Left renal cortex interstitium (tissue), 4 donors: ENCODE measurements at regions not wholly inside any gene's neighbourhood (a gene's known extent, or its start where the extent isn't known, plus 50 kb on each side); places are given as distances from the start of the nearest gene placed in this dataset.

Experiments used
- DNase-seq, 4 donors: peaks; one replicate each; pipeline ENCODE4 v3.0.0-alpha.2; 2013; ENCODE audit warnings: low read depth in 4 of 4, low spot score in 2 of 4, missing footprints in 1 of 4

- no peak for DNase-seq
Observed at GRCh38 chr10:36638462-36639155, 486.8 kb upstream of the ANKRD30A start.

GRCh38 chr10:36636879-36637278 is 488.5 kb upstream of the ANKRD30A start:
- DNase-seq = no peak

- no peak for DNase-seq
Observed at GRCh38 chr10:36636285-36636839, 489.0 kb upstream of the ANKRD30A start.

- DNase-seq = no peak
Observed at GRCh38 chr10:36634916-36635315, 490.5 kb upstream of the ANKRD30A start.

- no peak for DNase-seq
Observed at GRCh38 chr10:36630267-36630666, 495.1 kb upstream of the ANKRD30A start.

GRCh38 chr10:36629476-36629875 is 495.9 kb upstream of the ANKRD30A start:
- DNase-seq = no peak

GRCh38 chr10:36624551-36625100 is 500.8 kb upstream of the ANKRD30A start:
- peak in 1 of 4 donors; percentile 9 for DNase-seq

GRCh38 chr10:36621346-36621745 is 504.1 kb upstream of the ANKRD30A start:
- no peak for DNase-seq

GRCh38 chr10:36612436-36612835 is 513.0 kb upstream of the ANKRD30A start:
- DNase-seq = no peak

GRCh38 chr10:36608866-36609265 is 516.5 kb upstream of the ANKRD30A start:
- no peak for DNase-seq

- no peak for DNase-seq
Observed at GRCh38 chr10:36608251-36608650, 517.1 kb upstream of the ANKRD30A start.

GRCh38 chr10:36606234-36606839 is 519.1 kb upstream of the ANKRD30A start:
- no peak for DNase-seq

- DNase-seq = no peak
Observed at GRCh38 chr10:36604316-36604715, 521.1 kb upstream of the ANKRD30A start.

GRCh38 chr10:36603688-36604087 is 521.7 kb upstream of the ANKRD30A start:
- DNase-seq = no peak

GRCh38 chr10:36602374-36602773 is 523.0 kb upstream of the ANKRD30A start:
- DNase-seq = no peak

- no peak for DNase-seq
Observed at GRCh38 chr10:36597756-36598320, 527.6 kb upstream of the ANKRD30A start.

GRCh38 chr10:36592964-36593363 is 532.4 kb upstream of the ANKRD30A start:
- DNase-seq = no peak

- no peak for DNase-seq
Observed at GRCh38 chr10:36591436-36591835, 534.0 kb upstream of the ANKRD30A start.

GRCh38 chr10:36583690-36584089 is 541.7 kb upstream of the ANKRD30A start:
- DNase-seq = no peak

- DNase-seq = no peak
Observed at GRCh38 chr10:36581237-36581636, 544.2 kb upstream of the ANKRD30A start.

- DNase-seq = no peak
Observed at GRCh38 chr10:36578306-36578705, 547.1 kb upstream of the ANKRD30A start.

- DNase-seq = no peak
Observed at GRCh38 chr10:36577126-36577525, 548.3 kb upstream of the ANKRD30A start.
